ENCODE measurements at regions not wholly inside any gene's neighbourhood (a gene's known extent, or its start where the extent isn't known, plus 50 kb on each side); places are given as distances from the start of the nearest gene placed in this dataset.

GRCh38 chr4:155143512-155143911, 64.9 kb upstream of the NPY2R start:
- intact Hi-C loops (cut with DNase I), result no loop called here
- H3K36me3 ChIP-seq, result no peaks in the 10 kb centered on the region
- ATAC-seq (no peak), DNase-seq (no peak)
- H3K9me3 ChIP-seq, result no peaks in the 10 kb centered on the region
- H3K27me3 ChIP-seq (ENCODE audit: low read depth), result no peaks in the 10 kb centered on the region
- H3K27ac ChIP-seq, result no peak overlapping the region
- TF ChIP-seq CTCF (IDR thresholded peaks at IDR 0.05), result no peak
- no peaks in the 10 kb centered on the region for H3K4me1 ChIP-seq
- no peak overlapping the region for H3K4me3 ChIP-seq
